ENCODE measurements at regions not wholly inside any gene's neighbourhood (a gene's known extent, or its start where the extent isn't known, plus 50 kb on each side); places are given as distances from the start of the nearest gene placed in this dataset.

DNA sequence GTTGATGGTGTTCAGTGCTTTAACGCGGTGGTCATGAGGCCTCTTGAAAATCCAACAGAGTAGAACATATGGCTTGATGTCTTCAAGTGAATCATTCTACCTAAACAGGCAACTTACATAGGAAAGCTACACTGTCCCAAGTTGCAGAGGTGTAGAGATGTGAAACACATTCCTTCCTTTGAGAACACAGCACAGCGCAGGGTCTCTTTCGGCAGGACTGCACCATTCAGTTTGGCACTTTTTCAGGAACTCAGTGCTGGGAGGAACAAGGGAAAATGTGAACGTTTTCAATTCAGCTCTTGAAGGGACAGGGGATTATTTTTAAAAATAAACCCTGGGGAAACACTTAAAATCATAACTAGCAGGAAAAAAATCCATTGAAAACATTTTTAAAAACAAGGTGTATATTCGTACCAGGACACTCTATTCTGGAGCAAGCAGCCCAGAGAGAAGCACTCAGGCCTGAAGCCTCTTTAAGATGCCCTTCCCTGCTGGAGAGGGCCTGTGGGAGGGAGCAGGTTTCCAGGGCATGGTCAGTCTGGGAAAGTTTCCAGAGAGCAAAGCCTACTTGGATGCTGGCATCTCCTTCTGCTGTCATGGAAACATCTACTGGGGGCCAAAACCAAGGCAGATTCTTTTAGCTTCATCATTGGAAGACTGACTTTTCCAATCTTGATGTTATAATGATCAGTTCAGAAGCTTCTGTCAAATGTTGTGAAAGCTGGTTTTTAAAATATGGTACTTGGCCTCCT, 60.4 kb upstream of the NPVF start:
- ATAC-seq (no peak), DNase-seq (no peak)
- intact Hi-C loops (cut with DNase I), result no loop called here
- TF ChIP-seq, protein P1, sequence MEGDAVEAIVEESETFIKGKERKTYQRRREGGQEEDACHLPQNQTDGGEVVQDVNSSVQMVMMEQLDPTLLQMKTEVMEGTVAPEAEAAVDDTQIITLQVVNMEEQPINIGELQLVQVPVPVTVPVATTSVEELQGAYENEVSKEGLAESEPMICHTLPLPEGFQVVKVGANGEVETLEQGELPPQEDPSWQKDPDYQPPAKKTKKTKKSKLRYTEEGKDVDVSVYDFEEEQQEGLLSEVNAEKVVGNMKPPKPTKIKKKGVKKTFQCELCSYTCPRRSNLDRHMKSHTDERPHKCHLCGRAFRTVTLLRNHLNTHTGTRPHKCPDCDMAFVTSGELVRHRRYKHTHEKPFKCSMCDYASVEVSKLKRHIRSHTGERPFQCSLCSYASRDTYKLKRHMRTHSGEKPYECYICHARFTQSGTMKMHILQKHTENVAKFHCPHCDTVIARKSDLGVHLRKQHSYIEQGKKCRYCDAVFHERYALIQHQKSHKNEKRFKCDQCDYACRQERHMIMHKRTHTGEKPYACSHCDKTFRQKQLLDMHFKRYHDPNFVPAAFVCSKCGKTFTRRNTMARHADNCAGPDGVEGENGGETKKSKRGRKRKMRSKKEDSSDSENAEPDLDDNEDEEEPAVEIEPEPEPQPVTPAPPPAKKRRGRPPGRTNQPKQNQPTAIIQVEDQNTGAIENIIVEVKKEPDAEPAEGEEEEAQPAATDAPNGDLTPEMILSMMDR (IDR thresholded peaks at IDR 0.05), result no peak
- no peaks in the 10 kb centered on the region for H3K27me3 ChIP-seq (ENCODE audit: low read depth)
- H3K4me1 ChIP-seq, result no peaks in the 10 kb centered on the region
- no peaks in the 10 kb centered on the region for H3K9me3 ChIP-seq
- H3K4me3 ChIP-seq, result no peak overlapping the region
- no peak overlapping the region for H3K27ac ChIP-seq
- no peaks in the 10 kb centered on the region for H3K36me3 ChIP-seq

DNA sequence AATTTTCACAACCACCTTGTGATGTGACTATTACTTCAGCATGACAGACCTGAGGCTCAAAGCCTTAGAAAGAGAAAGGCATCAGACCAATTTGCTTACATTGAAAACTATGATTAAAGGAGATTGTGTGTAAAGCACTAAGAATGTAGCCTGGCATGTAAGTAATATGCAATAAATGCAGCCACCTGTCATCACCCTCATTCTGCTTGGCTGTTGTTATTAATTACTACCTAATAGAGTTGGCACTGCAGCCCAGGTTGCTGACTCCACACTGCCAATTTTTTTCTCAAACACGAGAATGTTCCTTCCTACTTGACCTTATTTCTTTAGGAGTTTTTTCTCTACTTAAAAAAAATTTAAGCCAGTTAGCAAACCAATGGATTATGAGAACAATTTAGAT, 61.2 kb upstream of the NPVF start:
- DNase-seq (no peak), ATAC-seq (no peak)
- H3K27ac ChIP-seq, result no peak overlapping the region
- no peaks in the 10 kb centered on the region for H3K36me3 ChIP-seq
- no peak overlapping the region for H3K4me3 ChIP-seq
- intact Hi-C loops (cut with DNase I), result no loop called here
- TF ChIP-seq, protein P1 (IDR thresholded peaks at IDR 0.05), result no peak
- no peaks in the 10 kb centered on the region for H3K27me3 ChIP-seq (ENCODE audit: low read depth)
- H3K4me1 ChIP-seq, result no peaks in the 10 kb centered on the region
- H3K9me3 ChIP-seq, result no peaks in the 10 kb centered on the region

DNA sequence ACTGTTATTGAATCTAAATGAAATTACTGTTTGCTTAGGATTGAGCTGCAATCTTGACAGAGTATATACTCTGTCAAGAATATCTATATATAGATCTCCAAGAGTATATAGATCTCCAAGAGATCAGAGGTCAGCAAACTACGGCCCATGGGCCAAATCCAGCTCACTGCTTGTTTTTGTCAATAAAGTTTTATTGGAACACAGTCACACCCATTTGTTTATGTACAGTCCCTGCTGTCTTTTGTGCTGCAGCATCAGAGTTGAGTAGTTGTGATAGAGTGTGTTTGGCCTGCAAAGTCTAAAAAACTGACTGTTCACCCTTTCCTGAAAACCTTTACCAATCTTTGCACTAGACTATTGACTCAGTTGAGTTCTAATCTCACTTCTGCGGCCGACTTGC, 66.3 kb upstream of the NPVF start:
- H3K27me3 ChIP-seq (ENCODE audit: low read depth), result no peaks in the 10 kb centered on the region
- H3K36me3 ChIP-seq, result no peaks in the 10 kb centered on the region
- H3K27ac ChIP-seq, result no peak overlapping the region
- no peaks in the 10 kb centered on the region for H3K4me1 ChIP-seq
- H3K4me3 ChIP-seq, result no peak overlapping the region
- DNase-seq (no peak), ATAC-seq (no peak)
- TF ChIP-seq, protein P1 (IDR thresholded peaks at IDR 0.05), result no peak
- intact Hi-C loops (cut with DNase I), result no loop called here
- no peaks in the 10 kb centered on the region for H3K9me3 ChIP-seq

DNA sequence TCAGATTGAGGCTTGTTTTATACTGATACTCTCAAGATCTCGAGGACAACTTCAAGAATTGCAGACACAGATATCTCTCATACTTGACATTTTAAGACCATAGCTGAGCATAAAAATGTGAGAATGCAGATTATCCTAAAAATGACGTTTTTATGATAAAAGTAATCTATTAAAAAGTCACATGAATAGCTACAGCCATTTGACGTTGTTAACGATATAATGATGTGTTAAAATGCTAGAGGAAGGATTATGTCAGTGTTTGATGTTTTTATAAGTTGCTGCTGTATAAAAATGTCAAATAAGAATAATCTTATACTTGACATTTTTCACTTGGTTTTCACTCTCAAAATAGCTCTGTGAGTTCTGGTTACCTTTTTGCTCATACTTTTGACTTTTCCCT, 67.1 kb upstream of the NPVF start:
- Histone ChIP-seq H3K4me3 (no peak overlapping the region), H3K4me1 (no peaks in the 10 kb centered on the region), H3K36me3 (no peaks in the 10 kb centered on the region), H3K9me3 (no peaks in the 10 kb centered on the region), H3K27ac (no peak overlapping the region), H3K27me3 (ENCODE audit: low read depth) (no peaks in the 10 kb centered on the region)
- TF ChIP-seq, protein P1 (IDR thresholded peaks at IDR 0.05), result no peak
- ATAC-seq, result no peak
- intact Hi-C loops (cut with DNase I), result no loop called here
- DNase-seq, result no peak

DNA sequence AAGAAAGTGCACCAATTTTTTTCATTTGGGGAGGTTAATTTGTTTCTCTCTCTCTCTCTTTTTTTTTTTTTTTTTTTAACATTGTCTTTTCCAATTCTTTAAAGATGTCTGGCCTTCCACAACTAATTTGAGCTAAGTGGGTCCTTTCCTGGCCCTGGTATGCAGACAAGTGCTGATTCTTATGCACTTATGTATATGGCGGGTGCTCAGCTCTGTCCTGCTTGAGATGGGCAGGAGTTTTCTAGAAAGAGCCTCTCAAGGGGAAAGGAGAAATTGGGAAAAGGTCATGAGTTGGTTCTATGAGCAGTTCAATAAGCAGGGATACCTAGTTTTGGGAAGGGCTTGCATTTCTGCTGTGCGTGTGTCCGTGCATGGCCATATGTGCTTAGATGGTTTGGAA, 67.8 kb upstream of the NPVF start:
- no peaks in the 10 kb centered on the region for H3K9me3 ChIP-seq
- H3K27ac ChIP-seq, result no peak overlapping the region
- no peaks in the 10 kb centered on the region for H3K27me3 ChIP-seq (ENCODE audit: low read depth)
- TF ChIP-seq, protein P1 (IDR thresholded peaks at IDR 0.05), result no peak
- H3K4me3 ChIP-seq, result no peak overlapping the region
- intact Hi-C loops (cut with DNase I), result no loop called here
- H3K36me3 ChIP-seq, result no peaks in the 10 kb centered on the region
- no peaks in the 10 kb centered on the region for H3K4me1 ChIP-seq
- DNase-seq, result no peak
- no peak for ATAC-seq

All from lower lobe of right lung (tissue), 2 donors.